ENCODE measurements at regions not wholly inside any gene's neighbourhood (a gene's known extent, or its start where the extent isn't known, plus 50 kb on each side); places are given as distances from the start of the nearest gene placed in this dataset.

- no peak for TF ChIP-seq EZH2 (IDR thresholded peaks at IDR 0.05; ENCODE audit: insufficient read depth, poor library complexity, severe bottlenecking)
- TF ChIP-seq EZH2phosphoT487 (IDR thresholded peaks at IDR 0.05; ENCODE audit: insufficient read depth, low read depth), result no peak
Measured at GRCh38 chr6:14656649-14657048, 539.1 kb downstream of the CD83 start.

All from GM23248 (cell line).